HEK293T (cell line): ENCODE measurements at regions not wholly inside any gene's neighbourhood (a gene's known extent, or its start where the extent isn't known, plus 50 kb on each side); places are given as distances from the start of the nearest gene placed in this dataset.

Source experiments
- ARNT ChIP-seq: fragments of 450-650 bp; IDR thresholded peaks from 2 replicates; pipeline ENCODE4 v1.6.1; 2017; ENCODE audit warnings: mild to moderate bottlenecking
- BHLHE40 ChIP-seq: fragments of 450-650 bp; IDR thresholded peaks from 2 replicates; pipeline ENCODE4 v1.6.1; 2016; ENCODE audit warnings: mild to moderate bottlenecking, moderate library complexity, borderline replicate concordance
- CTBP1 ChIP-seq: fragments of 450-650 bp; IDR thresholded peaks from 2 replicates; pipeline ENCODE4 v1.6.1; 2016; ENCODE audit warnings: borderline replicate concordance
- ELF4 ChIP-seq: fragments of 450-650 bp; IDR thresholded peaks from 2 replicates; pipeline ENCODE4 v1.6.1; 2017; ENCODE audit warnings: antibody characterized with exemption
- FOXA1 ChIP-seq: fragments of 450-650 bp; IDR thresholded peaks from 2 replicates; pipeline ENCODE4 v1.6.1; 2016; ENCODE audit warnings: mild to moderate bottlenecking
- FOXK2 ChIP-seq: fragments of 450-650 bp; IDR thresholded peaks from 2 replicates; pipeline ENCODE4 v1.6.1; 2016; ENCODE audit warnings: mild to moderate bottlenecking
- FOXM1 ChIP-seq: fragments of 450-650 bp; IDR thresholded peaks from 2 replicates; pipeline ENCODE4 v1.6.1; 2017; ENCODE audit warnings: mild to moderate bottlenecking, borderline replicate concordance
- HDGF ChIP-seq: fragments of 450-650 bp; IDR thresholded peaks from 2 replicates; pipeline ENCODE4 v1.6.1; 2017; ENCODE audit warnings: antibody characterized with exemption, borderline replicate concordance
- SP1 ChIP-seq: fragments of 450-650 bp; IDR thresholded peaks from 2 replicates; pipeline ENCODE4 v1.6.1; 2017
- SUZ12 ChIP-seq: fragments of 450-650 bp; IDR thresholded peaks from 2 replicates; pipeline ENCODE4 v1.6.1; 2016; ENCODE audit warnings: mild to moderate bottlenecking
- TARDBP ChIP-seq: fragments of 450-650 bp; IDR thresholded peaks from 2 replicates; pipeline ENCODE4 v1.6.1; 2016
- TF ChIP-seq, protein P1 (sequence below): fragments of 450-650 bp; IDR thresholded peaks from 2 replicates; pipeline ENCODE4 v1.6.1; 2016

DNA sequence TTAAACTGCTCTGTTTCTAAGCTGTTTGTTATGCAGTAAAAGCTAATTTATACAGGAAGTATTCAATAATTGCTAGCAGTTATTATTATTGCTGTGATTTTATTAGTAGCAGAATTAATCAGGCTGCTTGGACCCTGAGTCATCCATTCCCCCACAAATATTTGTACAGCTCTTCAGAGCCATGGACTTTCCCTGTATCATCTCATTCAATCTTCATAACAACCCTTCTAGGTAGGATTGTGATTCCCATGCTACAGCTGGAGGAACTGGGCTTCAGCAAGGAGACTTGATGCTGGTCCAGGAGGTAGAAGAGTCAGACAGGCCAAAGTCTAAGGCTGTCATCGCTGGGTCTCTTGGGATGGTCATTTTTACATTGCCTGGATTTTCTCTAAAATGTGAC lies 208.3 kb downstream of the C16orf95 start:
- TF ChIP-seq BHLHE40: no peak
- no peak for TF ChIP-seq FOXA1
- TF ChIP-seq ARNT: no peak
- no peak for TF ChIP-seq SP1
- TF ChIP-seq SUZ12: no peak
- TF ChIP-seq HDGF: no peak
- no peak for TF ChIP-seq FOXM1
- TF ChIP-seq, protein P1, sequence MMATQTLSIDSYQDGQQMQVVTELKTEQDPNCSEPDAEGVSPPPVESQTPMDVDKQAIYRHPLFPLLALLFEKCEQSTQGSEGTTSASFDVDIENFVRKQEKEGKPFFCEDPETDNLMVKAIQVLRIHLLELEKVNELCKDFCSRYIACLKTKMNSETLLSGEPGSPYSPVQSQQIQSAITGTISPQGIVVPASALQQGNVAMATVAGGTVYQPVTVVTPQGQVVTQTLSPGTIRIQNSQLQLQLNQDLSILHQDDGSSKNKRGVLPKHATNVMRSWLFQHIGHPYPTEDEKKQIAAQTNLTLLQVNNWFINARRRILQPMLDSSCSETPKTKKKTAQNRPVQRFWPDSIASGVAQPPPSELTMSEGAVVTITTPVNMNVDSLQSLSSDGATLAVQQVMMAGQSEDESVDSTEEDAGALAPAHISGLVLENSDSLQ: no peak
- no peak for TF ChIP-seq ELF4
- TF ChIP-seq CTBP1: no peak
- no peak for TF ChIP-seq TARDBP
- no peak for TF ChIP-seq FOXK2
